ENCODE measurements at regions not wholly inside any gene's neighbourhood (a gene's known extent, or its start where the extent isn't known, plus 50 kb on each side); places are given as distances from the start of the nearest gene placed in this dataset.

DNA sequence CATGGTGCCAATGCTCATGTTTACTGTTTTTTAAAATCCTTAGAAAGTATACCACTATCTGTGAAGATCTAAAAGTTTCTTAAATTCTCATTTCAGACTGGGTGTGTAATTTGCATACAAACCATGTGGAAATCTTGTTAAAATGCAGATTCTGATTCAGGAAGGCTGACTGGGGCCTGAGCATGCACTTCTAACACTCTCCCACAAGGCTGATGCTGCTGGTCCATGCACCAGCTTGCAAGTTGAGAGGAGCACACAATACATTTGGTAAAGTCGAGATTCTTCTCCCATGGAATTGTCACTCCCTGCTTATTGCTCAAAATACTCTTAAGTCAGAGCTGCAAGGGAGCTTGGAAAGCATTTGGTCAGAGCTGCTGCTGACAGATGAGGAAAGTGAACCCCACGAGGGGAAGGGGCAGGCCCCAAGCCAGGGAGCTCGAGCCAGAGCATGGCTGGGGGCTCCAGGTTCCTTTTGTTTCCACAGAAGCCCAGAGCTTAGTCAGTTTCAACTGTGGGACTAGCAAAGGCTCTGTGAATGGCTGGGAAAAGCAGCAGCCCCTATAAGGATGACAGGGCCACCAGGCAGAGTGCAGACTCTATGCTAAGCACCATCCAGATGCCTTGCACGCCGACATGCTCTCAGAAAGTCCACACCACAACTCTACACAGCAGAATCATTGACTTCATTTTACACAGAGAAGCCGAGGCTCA lies 93.5 kb upstream of the HAND1 start:
- peaks cover 8% of the 10 kb centered on the region for H3K27me3 Mint-ChIP-seq (ENCODE audit: insufficient read depth, low read depth, poor library complexity)
- Histone ChIP-seq H3F3A (replicated peaks; ENCODE audit: low read depth) (0 out of 2 replicates have a peak, but pooled peaks cover 7% of the 10 kb centered on the region), H3K4me2 (no peak overlapping the region), H3K36me3 (ENCODE audit: insufficient read depth) (no peaks in the 10 kb centered on the region), H3K27ac (ENCODE audit: low read depth) (no peak overlapping the region), H4K20me1 (replicated peaks; ENCODE audit: insufficient read depth) (no peaks in the 10 kb centered on the region), H3K4me3 (no peak overlapping the region), H3K27me3 (ENCODE audit: insufficient read depth) (no peaks in the 10 kb centered on the region), H3K4me1 (ENCODE audit: insufficient read depth) (peaks cover 15% of the 10 kb centered on the region), H3K79me2 (replicated peaks; ENCODE audit: insufficient read depth) (no peaks in the 10 kb centered on the region), H3K9me2 (ENCODE audit: insufficient read depth) (no peaks in the 10 kb centered on the region), H2AFZ (peak overlapping the region; percentile 88)
- peak; percentile 24 for DNase-seq (ENCODE audit: low spot score)
- peak; percentile 60 for ATAC-seq
- no peak overlapping the region for H3K27ac Mint-ChIP-seq
- H3K4me3 Mint-ChIP-seq: no peak overlapping the region
- H3K4me1 Mint-ChIP-seq: peaks cover 11% of the 10 kb centered on the region
- TF ChIP-seq, protein P1, sequence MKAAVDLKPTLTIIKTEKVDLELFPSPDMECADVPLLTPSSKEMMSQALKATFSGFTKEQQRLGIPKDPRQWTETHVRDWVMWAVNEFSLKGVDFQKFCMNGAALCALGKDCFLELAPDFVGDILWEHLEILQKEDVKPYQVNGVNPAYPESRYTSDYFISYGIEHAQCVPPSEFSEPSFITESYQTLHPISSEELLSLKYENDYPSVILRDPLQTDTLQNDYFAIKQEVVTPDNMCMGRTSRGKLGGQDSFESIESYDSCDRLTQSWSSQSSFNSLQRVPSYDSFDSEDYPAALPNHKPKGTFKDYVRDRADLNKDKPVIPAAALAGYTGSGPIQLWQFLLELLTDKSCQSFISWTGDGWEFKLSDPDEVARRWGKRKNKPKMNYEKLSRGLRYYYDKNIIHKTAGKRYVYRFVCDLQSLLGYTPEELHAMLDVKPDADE (IDR thresholded peaks at IDR 0.05): no peak
- TF ChIP-seq STAT1 (IDR thresholded peaks at IDR 0.05; ENCODE audit: unreplicated experiment): no peak
- no peak for TF ChIP-seq EZH2phosphoT487 (IDR thresholded peaks at IDR 0.05; ENCODE audit: unreplicated experiment)
- TF ChIP-seq, protein P2, sequence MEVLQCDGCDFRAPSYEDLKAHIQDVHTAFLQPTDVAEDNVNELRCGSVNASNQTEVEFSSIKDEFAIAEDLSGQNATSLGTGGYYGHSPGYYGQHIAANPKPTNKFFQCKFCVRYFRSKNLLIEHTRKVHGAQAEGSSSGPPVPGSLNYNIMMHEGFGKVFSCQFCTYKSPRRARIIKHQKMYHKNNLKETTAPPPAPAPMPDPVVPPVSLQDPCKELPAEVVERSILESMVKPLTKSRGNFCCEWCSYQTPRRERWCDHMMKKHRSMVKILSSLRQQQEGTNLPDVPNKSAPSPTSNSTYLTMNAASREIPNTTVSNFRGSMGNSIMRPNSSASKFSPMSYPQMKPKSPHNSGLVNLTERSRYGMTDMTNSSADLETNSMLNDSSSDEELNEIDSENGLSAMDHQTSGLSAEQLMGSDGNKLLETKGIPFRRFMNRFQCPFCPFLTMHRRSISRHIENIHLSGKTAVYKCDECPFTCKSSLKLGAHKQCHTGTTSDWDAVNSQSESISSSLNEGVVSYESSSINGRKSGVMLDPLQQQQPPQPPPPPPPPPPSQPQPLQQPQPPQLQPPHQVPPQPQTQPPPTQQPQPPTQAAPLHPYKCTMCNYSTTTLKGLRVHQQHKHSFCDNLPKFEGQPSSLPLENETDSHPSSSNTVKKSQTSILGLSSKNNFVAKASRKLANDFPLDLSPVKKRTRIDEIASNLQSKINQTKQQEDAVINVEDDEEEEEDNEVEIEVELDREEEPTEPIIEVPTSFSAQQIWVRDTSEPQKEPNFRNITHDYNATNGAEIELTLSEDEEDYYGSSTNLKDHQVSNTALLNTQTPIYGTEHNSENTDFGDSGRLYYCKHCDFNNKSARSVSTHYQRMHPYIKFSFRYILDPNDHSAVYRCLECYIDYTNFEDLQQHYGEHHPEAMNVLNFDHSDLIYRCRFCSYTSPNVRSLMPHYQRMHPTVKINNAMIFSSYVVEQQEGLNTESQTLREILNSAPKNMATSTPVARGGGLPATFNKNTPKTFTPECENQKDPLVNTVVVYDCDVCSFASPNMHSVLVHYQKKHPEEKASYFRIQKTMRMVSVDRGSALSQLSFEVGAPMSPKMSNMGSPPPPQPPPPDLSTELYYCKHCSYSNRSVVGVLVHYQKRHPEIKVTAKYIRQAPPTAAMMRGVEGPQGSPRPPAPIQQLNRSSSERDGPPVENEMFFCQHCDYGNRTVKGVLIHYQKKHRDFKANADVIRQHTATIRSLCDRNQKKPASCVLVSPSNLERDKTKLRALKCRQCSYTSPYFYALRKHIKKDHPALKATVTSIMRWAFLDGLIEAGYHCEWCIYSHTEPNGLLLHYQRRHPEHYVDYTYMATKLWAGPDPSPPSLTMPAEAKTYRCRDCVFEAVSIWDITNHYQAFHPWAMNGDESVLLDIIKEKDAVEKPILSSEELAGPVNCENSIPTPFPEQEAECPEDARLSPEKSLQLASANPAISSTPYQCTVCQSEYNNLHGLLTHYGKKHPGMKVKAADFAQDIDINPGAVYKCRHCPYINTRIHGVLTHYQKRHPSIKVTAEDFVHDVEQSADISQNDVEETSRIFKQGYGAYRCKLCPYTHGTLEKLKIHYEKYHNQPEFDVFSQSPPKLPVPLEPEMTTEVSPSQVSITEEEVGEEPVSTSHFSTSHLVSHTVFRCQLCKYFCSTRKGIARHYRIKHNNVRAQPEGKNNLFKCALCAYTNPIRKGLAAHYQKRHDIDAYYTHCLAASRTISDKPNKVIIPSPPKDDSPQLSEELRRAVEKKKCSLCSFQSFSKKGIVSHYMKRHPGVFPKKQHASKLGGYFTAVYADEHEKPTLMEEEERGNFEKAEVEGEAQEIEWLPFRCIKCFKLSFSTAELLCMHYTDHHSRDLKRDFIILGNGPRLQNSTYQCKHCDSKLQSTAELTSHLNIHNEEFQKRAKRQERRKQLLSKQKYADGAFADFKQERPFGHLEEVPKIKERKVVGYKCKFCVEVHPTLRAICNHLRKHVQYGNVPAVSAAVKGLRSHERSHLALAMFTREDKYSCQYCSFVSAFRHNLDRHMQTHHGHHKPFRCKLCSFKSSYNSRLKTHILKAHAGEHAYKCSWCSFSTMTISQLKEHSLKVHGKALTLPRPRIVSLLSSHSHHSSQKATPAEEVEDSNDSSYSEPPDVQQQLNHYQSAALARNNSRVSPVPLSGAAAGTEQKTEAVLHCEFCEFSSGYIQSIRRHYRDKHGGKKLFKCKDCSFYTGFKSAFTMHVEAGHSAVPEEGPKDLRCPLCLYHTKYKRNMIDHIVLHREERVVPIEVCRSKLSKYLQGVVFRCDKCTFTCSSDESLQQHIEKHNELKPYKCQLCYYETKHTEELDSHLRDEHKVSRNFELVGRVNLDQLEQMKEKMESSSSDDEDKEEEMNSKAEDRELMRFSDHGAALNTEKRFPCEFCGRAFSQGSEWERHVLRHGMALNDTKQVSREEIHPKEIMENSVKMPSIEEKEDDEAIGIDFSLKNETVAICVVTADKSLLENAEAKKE (CRISPR knock-in tag; IDR thresholded peaks at IDR 0.05): no peak
- no peak for TF ChIP-seq CREB1 (CRISPR knock-in tag; IDR thresholded peaks at IDR 0.05; ENCODE audit: low read depth)
- TF ChIP-seq, protein P3, sequence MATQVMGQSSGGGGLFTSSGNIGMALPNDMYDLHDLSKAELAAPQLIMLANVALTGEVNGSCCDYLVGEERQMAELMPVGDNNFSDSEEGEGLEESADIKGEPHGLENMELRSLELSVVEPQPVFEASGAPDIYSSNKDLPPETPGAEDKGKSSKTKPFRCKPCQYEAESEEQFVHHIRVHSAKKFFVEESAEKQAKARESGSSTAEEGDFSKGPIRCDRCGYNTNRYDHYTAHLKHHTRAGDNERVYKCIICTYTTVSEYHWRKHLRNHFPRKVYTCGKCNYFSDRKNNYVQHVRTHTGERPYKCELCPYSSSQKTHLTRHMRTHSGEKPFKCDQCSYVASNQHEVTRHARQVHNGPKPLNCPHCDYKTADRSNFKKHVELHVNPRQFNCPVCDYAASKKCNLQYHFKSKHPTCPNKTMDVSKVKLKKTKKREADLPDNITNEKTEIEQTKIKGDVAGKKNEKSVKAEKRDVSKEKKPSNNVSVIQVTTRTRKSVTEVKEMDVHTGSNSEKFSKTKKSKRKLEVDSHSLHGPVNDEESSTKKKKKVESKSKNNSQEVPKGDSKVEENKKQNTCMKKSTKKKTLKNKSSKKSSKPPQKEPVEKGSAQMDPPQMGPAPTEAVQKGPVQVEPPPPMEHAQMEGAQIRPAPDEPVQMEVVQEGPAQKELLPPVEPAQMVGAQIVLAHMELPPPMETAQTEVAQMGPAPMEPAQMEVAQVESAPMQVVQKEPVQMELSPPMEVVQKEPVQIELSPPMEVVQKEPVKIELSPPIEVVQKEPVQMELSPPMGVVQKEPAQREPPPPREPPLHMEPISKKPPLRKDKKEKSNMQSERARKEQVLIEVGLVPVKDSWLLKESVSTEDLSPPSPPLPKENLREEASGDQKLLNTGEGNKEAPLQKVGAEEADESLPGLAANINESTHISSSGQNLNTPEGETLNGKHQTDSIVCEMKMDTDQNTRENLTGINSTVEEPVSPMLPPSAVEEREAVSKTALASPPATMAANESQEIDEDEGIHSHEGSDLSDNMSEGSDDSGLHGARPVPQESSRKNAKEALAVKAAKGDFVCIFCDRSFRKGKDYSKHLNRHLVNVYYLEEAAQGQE (IDR thresholded peaks at IDR 0.05; ENCODE audit: unreplicated experiment): no peak
- TF ChIP-seq EZH2 (IDR thresholded peaks at IDR 0.05; ENCODE audit: low read depth, unreplicated experiment): no peak
- no peak for TF ChIP-seq POLR2AphosphoS5 (IDR thresholded peaks at IDR 0.05; ENCODE audit: low read depth)
- no peak for TF ChIP-seq ZNF331 (CRISPR knock-in tag; IDR thresholded peaks at IDR 0.05; ENCODE audit: low read depth)
- TF ChIP-seq JUNB (IDR thresholded peaks at IDR 0.05; ENCODE audit: unreplicated experiment): no peak
- TF ChIP-seq NANOG (IDR thresholded peaks at IDR 0.05; ENCODE audit: borderline replicate concordance): no peak
- TF ChIP-seq, protein P4, sequence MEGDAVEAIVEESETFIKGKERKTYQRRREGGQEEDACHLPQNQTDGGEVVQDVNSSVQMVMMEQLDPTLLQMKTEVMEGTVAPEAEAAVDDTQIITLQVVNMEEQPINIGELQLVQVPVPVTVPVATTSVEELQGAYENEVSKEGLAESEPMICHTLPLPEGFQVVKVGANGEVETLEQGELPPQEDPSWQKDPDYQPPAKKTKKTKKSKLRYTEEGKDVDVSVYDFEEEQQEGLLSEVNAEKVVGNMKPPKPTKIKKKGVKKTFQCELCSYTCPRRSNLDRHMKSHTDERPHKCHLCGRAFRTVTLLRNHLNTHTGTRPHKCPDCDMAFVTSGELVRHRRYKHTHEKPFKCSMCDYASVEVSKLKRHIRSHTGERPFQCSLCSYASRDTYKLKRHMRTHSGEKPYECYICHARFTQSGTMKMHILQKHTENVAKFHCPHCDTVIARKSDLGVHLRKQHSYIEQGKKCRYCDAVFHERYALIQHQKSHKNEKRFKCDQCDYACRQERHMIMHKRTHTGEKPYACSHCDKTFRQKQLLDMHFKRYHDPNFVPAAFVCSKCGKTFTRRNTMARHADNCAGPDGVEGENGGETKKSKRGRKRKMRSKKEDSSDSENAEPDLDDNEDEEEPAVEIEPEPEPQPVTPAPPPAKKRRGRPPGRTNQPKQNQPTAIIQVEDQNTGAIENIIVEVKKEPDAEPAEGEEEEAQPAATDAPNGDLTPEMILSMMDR (conservative IDR thresholded peaks at IDR 0.05; ENCODE audit: low read depth in 2 of 2): no peak
- TF ChIP-seq ZNF114 (CRISPR knock-in tag; IDR thresholded peaks at IDR 0.05): no peak
- H3K9me3 Mint-ChIP-seq: no peaks in the 10 kb centered on the region
- no peaks in the 10 kb centered on the region for H3K36me3 Mint-ChIP-seq (ENCODE audit: low read depth)
